ENCODE measurements at regions not wholly inside any gene's neighbourhood (a gene's known extent, or its start where the extent isn't known, plus 50 kb on each side); places are given as distances from the start of the nearest gene placed in this dataset.
"Not testable (repeated sequence)": the region's sequence is repeated elsewhere in the genome, so short reads cannot be mapped to it uniquely, and the experiment has no call there.

DNA sequence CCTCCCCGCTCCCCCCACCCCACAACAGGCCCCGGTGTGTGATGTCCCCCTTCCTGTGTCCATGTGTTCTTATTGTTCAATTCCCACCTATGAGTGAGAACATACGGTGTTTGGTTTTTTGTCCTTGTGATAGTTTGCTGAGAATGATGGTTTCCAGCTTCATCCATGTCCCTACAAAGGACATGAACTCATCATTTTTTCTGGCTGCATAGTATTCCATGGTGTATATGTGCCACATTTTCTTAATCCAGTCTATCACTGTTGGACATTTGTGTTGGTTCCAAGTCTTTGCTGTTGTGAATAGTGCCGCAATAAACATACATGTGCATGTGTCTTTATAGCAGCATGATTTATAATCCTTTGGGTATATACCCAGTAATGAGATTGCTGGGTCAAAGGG is 104.3 kb downstream of the MTPN start:
- WGBS, 2 donors: 74 to 98% methylated on average over 4 of the region's 4 CpGs

GRCh38 chr7:135862586-135863340 is 114.2 kb upstream of the FAM180A start:
- peaks cover 0 to 4% (median 0%) of the 10 kb centered on the region in 3 donors for H3K9me3 ChIP-seq
- no peak for TF ChIP-seq POLR2A (IDR thresholded peaks at IDR 0.05)
- TF ChIP-seq, protein P1, sequence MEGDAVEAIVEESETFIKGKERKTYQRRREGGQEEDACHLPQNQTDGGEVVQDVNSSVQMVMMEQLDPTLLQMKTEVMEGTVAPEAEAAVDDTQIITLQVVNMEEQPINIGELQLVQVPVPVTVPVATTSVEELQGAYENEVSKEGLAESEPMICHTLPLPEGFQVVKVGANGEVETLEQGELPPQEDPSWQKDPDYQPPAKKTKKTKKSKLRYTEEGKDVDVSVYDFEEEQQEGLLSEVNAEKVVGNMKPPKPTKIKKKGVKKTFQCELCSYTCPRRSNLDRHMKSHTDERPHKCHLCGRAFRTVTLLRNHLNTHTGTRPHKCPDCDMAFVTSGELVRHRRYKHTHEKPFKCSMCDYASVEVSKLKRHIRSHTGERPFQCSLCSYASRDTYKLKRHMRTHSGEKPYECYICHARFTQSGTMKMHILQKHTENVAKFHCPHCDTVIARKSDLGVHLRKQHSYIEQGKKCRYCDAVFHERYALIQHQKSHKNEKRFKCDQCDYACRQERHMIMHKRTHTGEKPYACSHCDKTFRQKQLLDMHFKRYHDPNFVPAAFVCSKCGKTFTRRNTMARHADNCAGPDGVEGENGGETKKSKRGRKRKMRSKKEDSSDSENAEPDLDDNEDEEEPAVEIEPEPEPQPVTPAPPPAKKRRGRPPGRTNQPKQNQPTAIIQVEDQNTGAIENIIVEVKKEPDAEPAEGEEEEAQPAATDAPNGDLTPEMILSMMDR (IDR thresholded peaks at IDR 0.05): no peak
- no peaks in the 10 kb centered on the region for H3K27me3 ChIP-seq
- intact Hi-C loops (cut with DNase I): no loop called here
- WGBS, 2 donors: 50 to 59% methylated on average over 8 of the region's 8 CpGs
- H3K36me3 ChIP-seq (replicated peaks in 1 of 2; ENCODE audit: insufficient read depth in 1 of 2, low read depth in 2 of 2): no peaks in the 10 kb centered on the region
- DNase-seq: no peak
- no peak overlapping the region for H3K4me3 ChIP-seq
- no peak overlapping the region for H3K27ac ChIP-seq
- H3K4me1 ChIP-seq: no peaks in the 10 kb centered on the region
- no peak for ATAC-seq

More for the DNA sequence above, 104.3 kb downstream of the MTPN start:
- H3K4me3 ChIP-seq; H3K4me1 ChIP-seq; intact Hi-C loops (cut with DNase I); DNase-seq; H3K27me3 ChIP-seq; ATAC-seq; H3K27ac ChIP-seq; H3K36me3 ChIP-seq (replicated peaks in 1 of 2; ENCODE audit: insufficient read depth in 1 of 2, low read depth in 2 of 2); H3K9me3 ChIP-seq: not testable (repeated sequence)

- no peaks in the 10 kb centered on the region for H3K27me3 ChIP-seq
- no peak for TF ChIP-seq POLR2A (IDR thresholded peaks at IDR 0.05)
- TF ChIP-seq, protein P1 (IDR thresholded peaks at IDR 0.05): no peak
- H3K36me3 ChIP-seq (replicated peaks in 1 of 2; ENCODE audit: insufficient read depth in 1 of 2, low read depth in 2 of 2): no peaks in the 10 kb centered on the region
- ATAC-seq (no peak), DNase-seq (no peak)
- peaks cover 0 to 5% (median 0%) of the 10 kb centered on the region in 3 donors for H3K9me3 ChIP-seq
- no peak overlapping the region for H3K4me3 ChIP-seq
- no peak overlapping the region for H3K27ac ChIP-seq
- no peaks in the 10 kb centered on the region for H3K4me1 ChIP-seq
- 56 to 59% methylated on average over 2 of the region's 2 CpGs for WGBS, 2 donors
- intact Hi-C loops (cut with DNase I): no loop called here
These were observed 110.9 kb upstream of the FAM180A start for GRCh38 chr7:135859538-135859937.

- ATAC-seq (no peak), DNase-seq (no peak)
- intact Hi-C loops (cut with DNase I): no loop called here
- H3K36me3 ChIP-seq (replicated peaks in 1 of 2; ENCODE audit: insufficient read depth in 1 of 2, low read depth in 2 of 2): no peaks in the 10 kb centered on the region
- peaks cover 0 to 5% (median 0%) of the 10 kb centered on the region in 3 donors for H3K9me3 ChIP-seq
- H3K27ac ChIP-seq: no peak overlapping the region
- no peaks in the 10 kb centered on the region for H3K4me1 ChIP-seq
- WGBS, 2 donors: 50 to 68% methylated on average over 2 to 6 of the region's 6 CpGs
- no peaks in the 10 kb centered on the region for H3K27me3 ChIP-seq
- no peak for TF ChIP-seq POLR2A (IDR thresholded peaks at IDR 0.05)
- TF ChIP-seq, protein P1 (IDR thresholded peaks at IDR 0.05): no peak
- H3K4me3 ChIP-seq: no peak overlapping the region
These were observed 110.2 kb upstream of the FAM180A start for GRCh38 chr7:135858851-135859250.

- H3K4me3 ChIP-seq: no peak overlapping the region
- no peak for DNase-seq
- TF ChIP-seq POLR2A (IDR thresholded peaks at IDR 0.05): no peak
- TF ChIP-seq, protein P1 (IDR thresholded peaks at IDR 0.05): no peak
- intact Hi-C loops (cut with DNase I): no loop called here
- ATAC-seq: no peak
- H3K36me3 ChIP-seq (replicated peaks in 1 of 2; ENCODE audit: insufficient read depth in 1 of 2, low read depth in 2 of 2): no peaks in the 10 kb centered on the region
- no peaks in the 10 kb centered on the region for H3K4me1 ChIP-seq
- 80 to 97% methylated on average over 1 to 4 of the region's 4 CpGs for WGBS, 2 donors
- peaks cover 0 to 5% (median 0%) of the 10 kb centered on the region in 3 donors for H3K9me3 ChIP-seq
- H3K27ac ChIP-seq: no peak overlapping the region
- H3K27me3 ChIP-seq: no peaks in the 10 kb centered on the region
These were observed 109.8 kb upstream of the FAM180A start for GRCh38 chr7:135858379-135858778.

Data from body of pancreas (tissue), 4 donors.